ENCODE measurements at regions not wholly inside any gene's neighbourhood (a gene's known extent, or its start where the extent isn't known, plus 50 kb on each side); places are given as distances from the start of the nearest gene placed in this dataset.

- no peak for TF ChIP-seq RAD21 (IDR thresholded peaks at IDR 0.05; ENCODE audit: low read depth)
- no peak for TF ChIP-seq CEBPB (IDR thresholded peaks at IDR 0.05)
- TF ChIP-seq MAX (IDR thresholded peaks at IDR 0.05) = no peak
- no peak for TF ChIP-seq EGR1 (IDR thresholded peaks at IDR 0.05)
- TF ChIP-seq REST (IDR thresholded peaks at IDR 0.05; ENCODE audit: low read depth) = no peak
- no peak for TF ChIP-seq USF1 (IDR thresholded peaks at IDR 0.05)
- TF ChIP-seq CREB1 (IDR thresholded peaks at IDR 0.05; ENCODE audit: low read depth) = no peak
- TF ChIP-seq YY1 (IDR thresholded peaks at IDR 0.05; ENCODE audit: low read depth) = no peak
- TF ChIP-seq FOXM1 (IDR thresholded peaks at IDR 0.05; ENCODE audit: borderline replicate concordance, low read depth) = no peak
- TF ChIP-seq NFIC (IDR thresholded peaks at IDR 0.05) = no peak
- TF ChIP-seq TAF1 (IDR thresholded peaks at IDR 0.05; ENCODE audit: low read depth) = no peak
Observed at GRCh38 chr12:107288414-107289127, 195.2 kb upstream of the CRY1 start.

Measured in Ishikawa (cell line).